Adrenal gland (tissue), 9 donors: ENCODE measurements at regions not wholly inside any gene's neighbourhood (a gene's known extent, or its start where the extent isn't known, plus 50 kb on each side); places are given as distances from the start of the nearest gene placed in this dataset.
"Not testable (repeated sequence)": the region's sequence is repeated elsewhere in the genome, so short reads cannot be mapped to it uniquely, and the experiment has no call there.

Experiments
- DNase-seq, 7 donors: peaks; one replicate each; pipeline ENCODE4 v3.0.0-alpha.2; 2019 to 2020
- H3K27ac ChIP-seq, 5 donors: fragments of 200-600 bp; sonication (generic) in 4 of 5; 1 replicate in 3 of 5; 2 replicates in 2 of 5; pipeline versions ENCODE4 v1.5.1 to v1.8.0; 2016 to 2020; ENCODE audit warnings: mild to moderate bottlenecking in 1 of 5
- H3K27me3 ChIP-seq: fragments of 200-600 bp; 2 replicates; pipeline ENCODE4 v1.8.0; 2021
- H3K36me3 ChIP-seq, 2 donors: fragments of 200-600 bp; replicated peaks in 1 of 2; 1 replicate in 1 of 2; 2 replicates in 1 of 2; pipeline versions ENCODE4 v1.5.1 to v1.8.0; 2018 to 2022
- H3K4me1 ChIP-seq, 2 donors: fragments of 200-600 bp; replicated peaks in 1 of 2; 1 replicate in 1 of 2; 2 replicates in 1 of 2; pipeline versions ENCODE4 v1.5.1 to v1.8.0; 2018 to 2021
- H3K4me3 ChIP-seq, 4 donors: fragments of 200-600 bp; sonication (generic) in 3 of 4; one replicate each; pipeline ENCODE4 v1.5.1; 2016 to 2018
- H3K9me3 ChIP-seq, 3 donors: fragments of 200-600 bp; sonication (generic) in 1 of 3; replicated peaks in 1 of 3; 1 replicate in 2 of 3; 2 replicates in 1 of 3; pipeline versions ENCODE4 v1.5.1 to v1.8.0; 2016 to 2021
- CTCF ChIP-seq, 6 experiments: fragments of 450-650 bp in 4 of 6; fragments of 200-600 bp in 2 of 6; sonication (generic) in 1 of 6; IDR thresholded peaks; 1 replicate in 5 of 6; 2 replicates in 1 of 6; pipeline versions ENCODE4 v1.5.1 to v1.8.0; 2016 to 2021; ENCODE audit warnings: antibody characterized with exemption in 6 of 6, mild to moderate bottlenecking in 2 of 6, moderate library complexity in 1 of 6
- POLR2A ChIP-seq, 2 donors: fragments of 450-650 bp; IDR thresholded peaks; one replicate each; pipeline ENCODE4 v1.6.1; 2017; ENCODE audit warnings: antibody characterized with exemption in 2 of 2, mild to moderate bottlenecking in 2 of 2, moderate library complexity in 1 of 2
- WGBS, 4 donors: extraction: QIAGEN DNeasy Blood & Tissue Kit in 2 of 4; methylation state at CpG; one replicate each; pipeline versions ENCODE4 v1.1.5 to v1.1.7; 2013 to 2017; 5-methylcytosine and 5-hydroxymethylcytosine counted together
- intact Hi-C, 2 donors: fragments of 100-400 bp; cut with DNase I; formaldehyde crosslinking; loops; one replicate each; pipeline versions ENCODE4 v1.14.1 to v1.15.0; 2022 to 2023
- donor health status: healthy with polysubstance abuse.
- donor health status: Bipolar disorder and iron deficiency.
- donor health status: DM: yes; HTN: yes; CAD: no.
- donor health status: DM: no; HTN: no; CAD: no.
- donor health status: DM: no; HTN: no; CAD: no.

DNA sequence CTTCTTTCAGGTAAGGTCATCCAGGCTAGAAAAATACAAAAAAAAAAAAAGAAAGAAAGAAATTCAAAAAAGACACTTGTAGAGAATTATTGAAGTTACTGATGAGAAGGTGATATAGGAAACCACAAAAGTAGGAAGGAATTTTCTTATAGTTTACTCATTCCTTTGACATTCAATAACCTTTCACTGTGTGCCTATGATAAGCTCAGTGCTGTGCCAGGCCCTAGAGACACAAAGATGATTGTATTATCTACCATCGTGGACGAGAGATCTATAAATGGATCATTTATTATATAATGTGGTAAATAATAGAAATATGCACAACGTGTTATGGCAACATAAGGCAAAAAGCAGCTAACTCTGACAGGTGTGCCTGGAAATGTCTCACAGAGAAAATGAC, 109.6 kb upstream of the NGF start:
- H3K4me3 ChIP-seq, result no peak overlapping the region
- 45 to 59% (median 53%) methylated on average over 2 to 3 of the region's 3 CpGs for WGBS, 4 donors

GRCh38 chr1:115445090-115445489, 107.0 kb upstream of the NGF start:
- no peak for DNase-seq
- TF ChIP-seq CTCF (IDR thresholded peaks at IDR 0.05), result no peak
- TF ChIP-seq POLR2A (IDR thresholded peaks at IDR 0.05), result no peak
- H3K4me3 ChIP-seq, result no peak overlapping the region
- no peaks in the 10 kb centered on the region for H3K9me3 ChIP-seq
- H3K4me1 ChIP-seq, result no peaks in the 10 kb centered on the region
- no peak overlapping the region for H3K27ac ChIP-seq
- H3K36me3 ChIP-seq, result no peaks in the 10 kb centered on the region
- intact Hi-C loops, result no loop called here
- no peaks in the 10 kb centered on the region for H3K27me3 ChIP-seq

More for the DNA sequence above, 109.6 kb upstream of the NGF start:
- no peaks in the 10 kb centered on the region for H3K36me3 ChIP-seq
- no peaks in the 10 kb centered on the region for H3K4me1 ChIP-seq
- no peaks in the 10 kb centered on the region for H3K27me3 ChIP-seq
- intact Hi-C loops, result no loop called here
- DNase-seq, result no peak
- no peaks in the 10 kb centered on the region for H3K9me3 ChIP-seq
- TF ChIP-seq CTCF (IDR thresholded peaks at IDR 0.05) (no peak), POLR2A (IDR thresholded peaks at IDR 0.05) (no peak)
- H3K27ac ChIP-seq, result no peak overlapping the region

DNA sequence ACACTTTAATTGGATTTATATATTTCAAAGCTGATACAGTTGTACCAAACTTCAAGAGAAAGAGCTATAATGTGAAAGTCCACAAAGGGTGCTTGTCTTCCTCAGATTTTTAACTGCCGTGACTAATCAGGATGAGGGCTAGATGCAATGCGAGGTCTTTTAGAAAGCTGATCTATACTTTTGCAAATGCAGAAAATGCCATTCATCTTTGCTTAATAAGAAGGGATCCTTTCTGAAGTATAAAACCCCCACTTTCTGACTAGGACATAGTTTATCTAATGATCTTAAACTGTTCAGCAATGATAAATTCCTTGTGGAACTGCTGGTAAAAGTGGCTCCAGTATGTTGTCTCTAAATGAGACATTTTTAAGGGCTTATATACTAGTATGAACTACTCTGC, 102.7 kb upstream of the NGF start:
- 78 to 87% (median 85%) methylated on average over 2 of the region's 2 CpGs for WGBS, 4 donors
- TF ChIP-seq POLR2A (IDR thresholded peaks at IDR 0.05) (no peak), CTCF (IDR thresholded peaks at IDR 0.05) (no peak)
- H3K4me3 ChIP-seq, result no peak overlapping the region
- H3K9me3 ChIP-seq, result no peaks in the 10 kb centered on the region
- no peaks in the 10 kb centered on the region for H3K36me3 ChIP-seq
- H3K27ac ChIP-seq, result no peak overlapping the region
- intact Hi-C loops, result no loop called here
- no peak for DNase-seq
- H3K4me1 ChIP-seq, result no peaks in the 10 kb centered on the region
- no peaks in the 10 kb centered on the region for H3K27me3 ChIP-seq

GRCh38 chr1:115439520-115439919, 101.5 kb upstream of the NGF start:
- H3K27ac ChIP-seq, intact Hi-C loops, H3K27me3 ChIP-seq, H3K9me3 ChIP-seq, H3K4me1 ChIP-seq, H3K4me3 ChIP-seq, DNase-seq, H3K36me3 ChIP-seq: not testable (repeated sequence)
- WGBS, 4 donors, result 88 to 94% (median 92%) methylated on average over 3 of the region's 3 CpGs

DNA sequence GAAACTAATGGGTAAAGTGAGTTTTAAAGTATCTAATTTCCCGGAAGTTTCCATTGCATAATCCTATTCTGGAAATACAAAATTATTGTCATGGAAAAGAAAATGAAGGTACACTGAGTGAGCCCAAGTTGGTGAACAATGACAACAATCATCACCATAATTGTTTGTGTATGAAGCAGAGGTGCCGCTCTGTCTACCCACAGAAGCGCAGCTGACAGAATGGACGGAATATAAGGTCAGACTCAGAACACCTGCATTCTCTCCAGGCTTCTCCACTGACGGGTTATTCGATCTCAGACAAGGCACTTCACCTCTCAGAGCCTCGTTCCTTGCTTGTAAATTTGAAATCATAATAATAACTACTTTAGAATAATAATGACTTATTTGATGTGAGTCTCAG, 99.1 kb upstream of the NGF start:
- 82 to 92% (median 88%) methylated on average over 7 of the region's 7 CpGs for WGBS, 4 donors
- Histone ChIP-seq H3K4me3 (no peak overlapping the region), H3K27ac (no peak overlapping the region), H3K36me3 (no peaks in the 10 kb centered on the region), H3K9me3 (no peaks in the 10 kb centered on the region), H3K4me1 (no peaks in the 10 kb centered on the region), H3K27me3 (no peaks in the 10 kb centered on the region)
- intact Hi-C loops, result no loop called here
- no peak for DNase-seq
- TF ChIP-seq CTCF (IDR thresholded peaks at IDR 0.05) (no peak), POLR2A (IDR thresholded peaks at IDR 0.05) (no peak)
